Astrocyte of the spinal cord (primary cell): ENCODE measurements at regions not wholly inside any gene's neighbourhood (a gene's known extent, or its start where the extent isn't known, plus 50 kb on each side); places are given as distances from the start of the nearest gene placed in this dataset.

Experiments
- DNase-seq: peaks from one replicate; pipeline ENCODE4 v3.0.0; 2011; ENCODE audit warnings: low read depth, low spot score
- H3K4me3 ChIP-seq: 2 replicates; pipeline ENCODE4 v1.5.1; 2011; ENCODE audit warnings: low read depth, mild to moderate bottlenecking, low read length, moderate library complexity
- CTCF ChIP-seq: IDR thresholded peaks from 2 replicates; pipeline ENCODE4 v1.5.1; 2012; ENCODE audit warnings: low read depth, mild to moderate bottlenecking, low read length, inconsistent platforms
- in situ Hi-C: cut with HindIII; loops from 2 replicates; pipeline ENCODE4 v1.10.0; 2017; ENCODE audit warnings: low sequenced_read_pairs

GRCh38 chr1:217188280-217189237 is 442.3 kb downstream of the GPATCH2 start:
- in situ Hi-C loops, result no loop called here
- no peak overlapping the region for H3K4me3 ChIP-seq
- DNase-seq, result peak; percentile 8
- no peak for TF ChIP-seq CTCF

GRCh38 chr1:217186664-217187063 is 444.2 kb downstream of the GPATCH2 start:
- no peak overlapping the region for H3K4me3 ChIP-seq
- in situ Hi-C loops, result no loop called here
- no peak for DNase-seq
- no peak for TF ChIP-seq CTCF

GRCh38 chr1:217184854-217185253 is 446.0 kb downstream of the GPATCH2 start:
- H3K4me3 ChIP-seq, result no peak overlapping the region
- TF ChIP-seq CTCF, result no peak
- DNase-seq, result no peak
- in situ Hi-C loops, result no loop called here

GRCh38 chr1:217182992-217183391 is 447.9 kb downstream of the GPATCH2 start:
- DNase-seq, result no peak
- no peak overlapping the region for H3K4me3 ChIP-seq
- in situ Hi-C loops, result no loop called here
- TF ChIP-seq CTCF, result no peak

GRCh38 chr1:217181756-217182155 is 449.1 kb downstream of the GPATCH2 start:
- in situ Hi-C loops, result no loop called here

GRCh38 chr1:217181176-217181746 is 449.6 kb downstream of the GPATCH2 start:
- DNase-seq, result no peak
- no peak for TF ChIP-seq CTCF
- H3K4me3 ChIP-seq, result no peak overlapping the region
- in situ Hi-C loops, result no loop called here

More at GRCh38 chr1:217181756-217182155, 449.1 kb downstream of the GPATCH2 start:
- DNase-seq, result no peak
- TF ChIP-seq CTCF, result no peak
- no peak overlapping the region for H3K4me3 ChIP-seq
